HepG2 (cell line): ENCODE measurements at regions not wholly inside any gene's neighbourhood (a gene's known extent, or its start where the extent isn't known, plus 50 kb on each side); places are given as distances from the start of the nearest gene placed in this dataset.

Source experiments
- CTCF ChIP-seq: sonication (generic); formaldehyde crosslinking; IDR thresholded peaks from 2 replicates; pipeline ENCODE4 v1.5.0; 2020; ENCODE audit warnings: mild to moderate bottlenecking, missing genetic modification reagents, moderate library complexity
- LBX2 ChIP-seq: sonication (generic); formaldehyde crosslinking; IDR thresholded peaks from 2 replicates; pipeline ENCODE4 v1.5.0; 2020; ENCODE audit warnings: missing genetic modification reagents, mild to moderate bottlenecking, borderline replicate concordance
- NFYB ChIP-seq: sonication (generic); formaldehyde crosslinking; IDR thresholded peaks from 2 replicates; pipeline ENCODE4 v1.4.0; 2020; ENCODE audit warnings: missing genetic modification reagents
- RCOR2 ChIP-seq: IDR thresholded peaks from 2 replicates; pipeline ENCODE4 v1.6.1; 2016; ENCODE audit warnings: missing biosample characterization, missing genetic modification reagents
- RFX5 ChIP-seq: IDR thresholded peaks from 2 replicates; pipeline ENCODE4 v1.6.1; 2011; ENCODE audit warnings: low read depth, low read length, improper control_type of control experiment
- SRSF9 ChIP-seq: fragments of 200-400 bp; formaldehyde crosslinking; IDR thresholded peaks from 2 replicates; pipeline ENCODE4 v1.6.1; 2018; ENCODE audit warnings: borderline replicate concordance, mild to moderate bottlenecking, low read depth, low read length; ENCODE audit not compliant: insufficient read depth, poor library complexity, severe bottlenecking
- ZBTB7A ChIP-seq: sonication (generic); formaldehyde crosslinking; IDR thresholded peaks from 2 replicates; pipeline ENCODE4 v1.8.0; 2022; ENCODE audit warnings: mild to moderate bottlenecking, missing genetic modification reagents
- ZNF121 ChIP-seq: sonication (generic); formaldehyde crosslinking; IDR thresholded peaks from 2 replicates; pipeline ENCODE4 v1.5.0; 2020; ENCODE audit warnings: mild to moderate bottlenecking, missing genetic modification reagents

- TF ChIP-seq RFX5 (no peak), NFYB (CRISPR knock-in tag) (no peak), SRSF9 (no peak), CTCF (CRISPR knock-in tag) (no peak), ZNF121 (CRISPR knock-in tag) (no peak), ZBTB7A (CRISPR knock-in tag) (no peak), LBX2 (CRISPR knock-in tag) (no peak), RCOR2 (no peak)
Observed at GRCh38 chr4:42309361-42310260, 87.7 kb upstream of the SHISA3 start.
